ENCODE measurements at regions not wholly inside any gene's neighbourhood (a gene's known extent, or its start where the extent isn't known, plus 50 kb on each side); places are given as distances from the start of the nearest gene placed in this dataset.

DNA sequence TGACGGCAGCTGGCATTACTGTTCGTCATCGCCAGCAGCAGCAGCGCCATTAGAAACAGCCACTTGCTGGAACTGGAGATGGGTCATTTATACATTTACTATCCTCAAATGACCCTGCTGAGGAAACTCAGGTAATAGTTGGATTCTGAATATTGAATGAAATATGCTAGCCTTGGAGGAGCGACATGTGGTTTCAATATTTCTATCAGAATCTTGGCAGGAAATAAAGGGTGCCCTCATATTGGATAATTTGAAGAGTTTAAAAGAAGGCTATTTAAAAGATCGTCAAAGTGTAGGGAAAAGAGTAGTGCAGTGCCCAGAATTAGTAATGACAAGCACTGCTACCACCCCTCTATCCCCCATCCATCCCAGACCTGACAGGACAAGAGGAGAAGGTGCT lies 109.6 kb upstream of the CPM start:
- H3K27me3 ChIP-seq (replicated peaks; ENCODE audit: control insufficient read depth, insufficient read depth, low read length): no peaks in the 10 kb centered on the region; the same call in 1 of the 2 replicates
- TF ChIP-seq, protein P1, sequence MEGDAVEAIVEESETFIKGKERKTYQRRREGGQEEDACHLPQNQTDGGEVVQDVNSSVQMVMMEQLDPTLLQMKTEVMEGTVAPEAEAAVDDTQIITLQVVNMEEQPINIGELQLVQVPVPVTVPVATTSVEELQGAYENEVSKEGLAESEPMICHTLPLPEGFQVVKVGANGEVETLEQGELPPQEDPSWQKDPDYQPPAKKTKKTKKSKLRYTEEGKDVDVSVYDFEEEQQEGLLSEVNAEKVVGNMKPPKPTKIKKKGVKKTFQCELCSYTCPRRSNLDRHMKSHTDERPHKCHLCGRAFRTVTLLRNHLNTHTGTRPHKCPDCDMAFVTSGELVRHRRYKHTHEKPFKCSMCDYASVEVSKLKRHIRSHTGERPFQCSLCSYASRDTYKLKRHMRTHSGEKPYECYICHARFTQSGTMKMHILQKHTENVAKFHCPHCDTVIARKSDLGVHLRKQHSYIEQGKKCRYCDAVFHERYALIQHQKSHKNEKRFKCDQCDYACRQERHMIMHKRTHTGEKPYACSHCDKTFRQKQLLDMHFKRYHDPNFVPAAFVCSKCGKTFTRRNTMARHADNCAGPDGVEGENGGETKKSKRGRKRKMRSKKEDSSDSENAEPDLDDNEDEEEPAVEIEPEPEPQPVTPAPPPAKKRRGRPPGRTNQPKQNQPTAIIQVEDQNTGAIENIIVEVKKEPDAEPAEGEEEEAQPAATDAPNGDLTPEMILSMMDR (IDR thresholded peaks at IDR 0.05; ENCODE audit: insufficient read depth, low read length, poor library complexity, severe bottlenecking): no peak
- no peak overlapping the region for H3K4me3 ChIP-seq (replicated peaks; ENCODE audit: low read depth, low read length)
- DNase-seq (ENCODE audit: extremely low read depth, insufficient read length): no peak
- H3K36me3 ChIP-seq (ENCODE audit: control insufficient read depth, insufficient read depth, low read length): no peaks in the 10 kb centered on the region

DNA sequence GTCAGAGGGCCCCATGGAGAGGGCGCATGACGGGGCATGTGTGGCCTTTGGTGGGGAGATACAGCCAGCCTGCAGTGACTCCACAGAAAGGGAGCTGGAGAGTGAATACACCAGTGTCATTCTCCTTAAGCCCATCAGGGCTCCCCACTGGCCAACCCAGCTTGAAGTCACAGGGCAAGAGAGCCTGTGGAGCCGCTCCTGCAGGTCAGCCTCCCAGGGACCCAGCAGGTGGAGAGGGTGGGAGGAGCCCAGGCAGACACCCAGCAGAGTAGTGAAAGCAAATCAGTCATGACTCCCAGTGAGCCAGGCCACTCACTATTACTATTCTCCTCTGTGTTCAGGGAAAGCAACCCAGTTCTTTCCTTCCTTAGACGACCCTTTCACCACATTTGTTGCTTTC lies 110.0 kb upstream of the CPM start:
- no peak for DNase-seq (ENCODE audit: extremely low read depth, insufficient read length)

DNA sequence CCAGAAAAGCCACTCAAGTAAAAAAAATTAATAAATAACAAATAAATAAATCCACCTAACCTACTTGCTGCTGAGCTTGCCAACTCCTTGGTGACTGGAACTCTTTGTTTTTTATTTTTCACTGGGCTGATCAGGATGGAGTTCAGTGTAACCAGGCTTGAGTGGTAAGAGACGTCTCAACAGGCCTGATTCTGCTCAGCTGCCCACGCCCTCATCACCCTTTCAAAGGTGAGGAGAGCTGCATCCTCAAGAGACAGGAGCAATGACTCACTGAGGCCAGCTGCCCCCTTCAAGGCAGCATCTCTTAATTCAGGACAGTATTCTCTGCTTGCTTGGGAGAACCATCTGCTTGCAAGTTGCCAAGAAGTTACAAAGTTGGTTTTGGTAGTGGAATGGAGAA lies 111.9 kb upstream of the CPM start:
- H3K4me3 ChIP-seq (replicated peaks; ENCODE audit: low read depth, low read length): no peak overlapping the region
- H3K36me3 ChIP-seq (ENCODE audit: control insufficient read depth, insufficient read depth, low read length): no peaks in the 10 kb centered on the region
- TF ChIP-seq, protein P1 (IDR thresholded peaks at IDR 0.05; ENCODE audit: insufficient read depth, low read length, poor library complexity, severe bottlenecking): no peak
- H3K27me3 ChIP-seq (replicated peaks; ENCODE audit: control insufficient read depth, insufficient read depth, low read length): no peaks in the 10 kb centered on the region; the same call in 1 of the 2 replicates
- no peak for DNase-seq (ENCODE audit: extremely low read depth, insufficient read length)

More for the DNA sequence above, 110.0 kb upstream of the CPM start:
- H3K36me3 ChIP-seq (ENCODE audit: control insufficient read depth, insufficient read depth, low read length): no peaks in the 10 kb centered on the region
- H3K27me3 ChIP-seq (replicated peaks; ENCODE audit: control insufficient read depth, insufficient read depth, low read length): no peaks in the 10 kb centered on the region; the same call in 1 of the 2 replicates
- TF ChIP-seq, protein P1 (IDR thresholded peaks at IDR 0.05; ENCODE audit: insufficient read depth, low read length, poor library complexity, severe bottlenecking): no peak
- no peak overlapping the region for H3K4me3 ChIP-seq (replicated peaks; ENCODE audit: low read depth, low read length)

DNA sequence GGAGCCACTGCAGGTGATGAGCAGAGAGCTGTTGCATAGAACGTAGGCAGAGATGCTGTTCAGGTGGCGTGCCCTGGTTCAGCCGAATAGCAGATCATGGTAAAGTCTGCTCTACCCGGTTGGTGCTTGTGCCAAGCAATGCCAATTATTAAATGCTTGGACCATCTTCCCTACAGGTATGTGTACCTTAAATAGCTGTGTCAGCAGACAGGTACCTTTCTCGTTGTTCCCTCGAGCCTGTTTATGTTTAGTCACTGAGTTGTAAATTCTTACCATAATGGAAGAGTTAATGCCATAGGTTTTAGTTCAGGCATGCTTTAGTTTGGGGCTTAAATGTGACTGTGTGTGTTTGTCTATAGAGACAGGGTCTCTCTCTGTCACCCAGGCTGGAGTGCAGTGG lies 112.5 kb upstream of the CPM start:
- H3K36me3 ChIP-seq (ENCODE audit: control insufficient read depth, insufficient read depth, low read length): no peaks in the 10 kb centered on the region
- no peak for DNase-seq (ENCODE audit: extremely low read depth, insufficient read length)
- no peak overlapping the region for H3K4me3 ChIP-seq (replicated peaks; ENCODE audit: low read depth, low read length)
- TF ChIP-seq, protein P1 (IDR thresholded peaks at IDR 0.05; ENCODE audit: insufficient read depth, low read length, poor library complexity, severe bottlenecking): no peak
- H3K27me3 ChIP-seq (replicated peaks; ENCODE audit: control insufficient read depth, insufficient read depth, low read length): no peaks in the 10 kb centered on the region; the same call in 1 of the 2 replicates

DNA sequence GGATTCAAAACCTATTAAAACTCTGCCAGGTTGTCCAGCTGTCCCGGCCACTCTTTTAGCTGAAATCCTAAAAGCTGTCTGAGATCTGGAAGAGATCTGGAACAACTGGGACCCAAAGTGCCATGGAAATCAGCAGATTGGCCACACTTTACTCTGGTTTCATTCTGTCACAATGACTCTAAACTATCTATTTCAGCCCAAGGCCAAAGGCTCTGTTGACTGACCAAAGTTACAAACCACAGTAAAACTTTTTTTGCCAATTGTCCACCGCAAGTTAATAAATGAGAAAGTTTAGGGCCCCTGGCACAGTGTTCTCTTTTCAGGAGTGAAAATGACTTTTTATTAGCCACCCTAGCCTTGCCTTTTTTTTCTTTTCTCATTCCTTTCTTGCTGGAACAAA lies 113.4 kb upstream of the CPM start:
- DNase-seq (ENCODE audit: extremely low read depth, insufficient read length): no peak
- no peak overlapping the region for H3K4me3 ChIP-seq (replicated peaks; ENCODE audit: low read depth, low read length)
- no peaks in the 10 kb centered on the region; the same call in 1 of the 2 replicates for H3K27me3 ChIP-seq (replicated peaks; ENCODE audit: control insufficient read depth, insufficient read depth, low read length)
- no peaks in the 10 kb centered on the region for H3K36me3 ChIP-seq (ENCODE audit: control insufficient read depth, insufficient read depth, low read length)
- TF ChIP-seq, protein P1 (IDR thresholded peaks at IDR 0.05; ENCODE audit: insufficient read depth, low read length, poor library complexity, severe bottlenecking): no peak

DNA sequence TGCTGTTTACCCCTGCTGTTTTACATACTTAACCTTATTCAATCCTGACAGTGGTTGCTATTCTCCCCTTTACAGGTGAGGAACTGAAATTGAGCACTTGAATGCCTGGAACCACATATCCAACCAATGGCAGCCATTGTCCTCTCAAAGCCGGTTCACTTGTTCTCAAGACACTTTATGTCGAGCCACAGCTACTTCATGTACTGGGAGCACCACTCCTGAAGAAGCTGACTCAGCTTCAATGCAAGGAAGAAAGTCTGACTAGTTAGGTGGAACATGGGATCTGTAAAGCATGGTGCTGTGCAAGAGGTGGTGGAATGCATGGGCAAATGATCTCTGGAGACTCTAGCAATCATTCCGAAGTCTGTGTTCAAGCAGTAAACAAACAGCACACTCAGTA lies 113.9 kb upstream of the CPM start:
- H3K4me3 ChIP-seq (replicated peaks; ENCODE audit: low read depth, low read length): no peak overlapping the region
- H3K27me3 ChIP-seq (replicated peaks; ENCODE audit: control insufficient read depth, insufficient read depth, low read length): no peaks in the 10 kb centered on the region; the same call in 1 of the 2 replicates
- no peak for DNase-seq (ENCODE audit: extremely low read depth, insufficient read length)
- TF ChIP-seq, protein P1 (IDR thresholded peaks at IDR 0.05; ENCODE audit: insufficient read depth, low read length, poor library complexity, severe bottlenecking): no peak
- no peaks in the 10 kb centered on the region for H3K36me3 ChIP-seq (ENCODE audit: control insufficient read depth, insufficient read depth, low read length)
